Heart left ventricle (tissue), 16 donors: ENCODE measurements at regions not wholly inside any gene's neighbourhood (a gene's known extent, or its start where the extent isn't known, plus 50 kb on each side); places are given as distances from the start of the nearest gene placed in this dataset.

Experiments used
- ATAC-seq, 4 donors: fragments of 200-7000 bp; cut with Tn5 transposase; one replicate each; pipeline ENCODE4 v1.9.1; 2020 to 2022; ENCODE audit warnings: moderate library complexity in 4 of 4, mild to moderate bottlenecking in 3 of 4, moderate number of reproducible peaks in 1 of 4
- DNase-seq, 5 donors: peaks; one replicate each; pipeline ENCODE4 v3.0.0-alpha.2; 2020
- H3K27ac ChIP-seq, 12 donors: fragments of 200-600 bp; sonication (generic) in 4 of 12; one replicate each; pipeline versions ENCODE4 v1.5.0 to v1.8.0; 2016 to 2022; ENCODE audit warnings: mild to moderate bottlenecking in 2 of 12
- H3K27me3 ChIP-seq, 9 donors: fragments of 200-600 bp; sonication (generic) in 2 of 9; one replicate each; pipeline versions ENCODE4 v1.5.1 to v1.8.0; 2016 to 2022; ENCODE audit warnings: mild to moderate bottlenecking in 3 of 9
- H3K36me3 ChIP-seq, 9 donors: fragments of 200-600 bp; sonication (generic) in 2 of 9; one replicate each; pipeline versions ENCODE4 v1.5.0 to v1.8.0; 2018 to 2022; ENCODE audit warnings: mild to moderate bottlenecking in 2 of 9
- H3K4me1 ChIP-seq, 12 donors: fragments of 200-600 bp; sonication (generic) in 4 of 12; one replicate each; pipeline versions ENCODE4 v1.5.0 to v1.8.0; 2016 to 2022; ENCODE audit warnings: mild to moderate bottlenecking in 3 of 12
- H3K4me3 ChIP-seq, 12 donors: fragments of 200-600 bp; sonication (generic) in 4 of 12; one replicate each; pipeline versions ENCODE4 v1.5.0 to v1.8.0; 2017 to 2022; ENCODE audit warnings: mild to moderate bottlenecking in 9 of 12, moderate library complexity in 4 of 12
- H3K9me3 ChIP-seq, 12 donors: fragments of 200-600 bp; sonication (generic) in 4 of 12; one replicate each; pipeline versions ENCODE4 v1.5.0 to v1.8.0; 2016 to 2022; ENCODE audit warnings: mild to moderate bottlenecking in 1 of 12
- POLR2A ChIP-seq, 2 donors: fragments of 450-650 bp; IDR thresholded peaks; one replicate each; pipeline ENCODE4 v1.6.1; 2017; ENCODE audit warnings: antibody characterized with exemption in 2 of 2, mild to moderate bottlenecking in 2 of 2, moderate library complexity in 2 of 2
- WGBS, 4 donors: extraction: QIAGEN DNeasy Blood & Tissue Kit in 2 of 4; methylation state at CpG; one replicate each; pipeline versions ENCODE4 v1.1.5 to v1.1.7; 2013 to 2018; 5-methylcytosine and 5-hydroxymethylcytosine counted together
- intact Hi-C, 10 donors: fragments of 100-400 bp; cut with DNase I; formaldehyde crosslinking; loops; one replicate each; pipeline versions ENCODE4 v1.11.1 to v1.14.2; 2022
- TF ChIP-seq, protein P1 (sequence below), 12 donors: fragments of 200-600 bp; sonication (generic) in 4 of 12; IDR thresholded peaks; one replicate each; pipeline versions ENCODE4 v1.5.0 to v1.8.0; 2018 to 2022; ENCODE audit warnings: antibody characterized with exemption in 12 of 12, mild to moderate bottlenecking in 5 of 12
- donor health status: ischemic (EF 13 %, LVEDD 7.1; RV severe dilation, severe dysfunction).
- donor health status: healthy with polysubstance abuse.
- donor health status: DM: no; HTN: yes; CAD: no.
- donor health status: DM: no; HTN: no; CAD: no.
- donor health status: ischemic (EF 25% LVEDD 6.9; RV normal size, moderate dysfunction).
- donor health status: ischemic (EF 25% LVEDD 5.7; RV mildly dilated, moderate dysfunction).
- donor health status: healthy.
- donor health status: DM: yes; HTN: yes; CAD: no.
- donor health status: ischemic (EF 35%, LVEDD 5.7; RV mildly dilated, moderate dysfunction).
- donor health status: nonischemic (EF 11% LVEDD 7.7; RV severe dilation, severe dysfunction).
- donor health status: DM: yes; HTN: yes; CAD: no.
- donor health status: PGD.
- donor health status: ischemic (EF 29% LVEDD 5.4; RV normal size, mild dysfunction).
- donor health status: nonischemic (EF 23%, LVEDD 6.1; RV moderate dilation, normal function).

DNA sequence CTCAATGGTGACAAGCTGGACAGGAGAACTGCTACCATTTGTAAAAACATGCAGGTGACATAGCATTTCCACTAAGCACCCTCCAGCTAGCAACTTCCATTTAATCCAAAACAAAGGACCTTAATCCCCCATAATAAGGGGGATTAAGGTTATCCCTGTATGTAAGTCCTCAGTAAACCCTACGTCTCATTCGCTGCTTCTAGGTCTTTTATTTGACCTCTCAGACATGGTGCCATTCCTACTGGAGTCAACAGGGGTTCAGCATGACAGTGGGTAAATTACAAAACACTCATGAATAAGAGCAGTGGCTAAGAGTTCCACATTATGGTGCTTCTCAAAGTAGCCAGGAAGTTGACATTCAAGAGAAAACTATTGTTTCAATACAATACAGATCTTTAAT is 121.8 kb upstream of the CAV2 start:
- WGBS, 4 donors: 90 to 100% (median 97%) methylated on average over 2 of the region's 2 CpGs
- intact Hi-C loops: no loop called here
- DNase-seq (no peak), ATAC-seq (no peak)
- H3K36me3 ChIP-seq: no peaks in the 10 kb centered on the region
- TF ChIP-seq, protein P1, sequence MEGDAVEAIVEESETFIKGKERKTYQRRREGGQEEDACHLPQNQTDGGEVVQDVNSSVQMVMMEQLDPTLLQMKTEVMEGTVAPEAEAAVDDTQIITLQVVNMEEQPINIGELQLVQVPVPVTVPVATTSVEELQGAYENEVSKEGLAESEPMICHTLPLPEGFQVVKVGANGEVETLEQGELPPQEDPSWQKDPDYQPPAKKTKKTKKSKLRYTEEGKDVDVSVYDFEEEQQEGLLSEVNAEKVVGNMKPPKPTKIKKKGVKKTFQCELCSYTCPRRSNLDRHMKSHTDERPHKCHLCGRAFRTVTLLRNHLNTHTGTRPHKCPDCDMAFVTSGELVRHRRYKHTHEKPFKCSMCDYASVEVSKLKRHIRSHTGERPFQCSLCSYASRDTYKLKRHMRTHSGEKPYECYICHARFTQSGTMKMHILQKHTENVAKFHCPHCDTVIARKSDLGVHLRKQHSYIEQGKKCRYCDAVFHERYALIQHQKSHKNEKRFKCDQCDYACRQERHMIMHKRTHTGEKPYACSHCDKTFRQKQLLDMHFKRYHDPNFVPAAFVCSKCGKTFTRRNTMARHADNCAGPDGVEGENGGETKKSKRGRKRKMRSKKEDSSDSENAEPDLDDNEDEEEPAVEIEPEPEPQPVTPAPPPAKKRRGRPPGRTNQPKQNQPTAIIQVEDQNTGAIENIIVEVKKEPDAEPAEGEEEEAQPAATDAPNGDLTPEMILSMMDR (IDR thresholded peaks at IDR 0.05): no peak
- no peak for TF ChIP-seq POLR2A (IDR thresholded peaks at IDR 0.05)
- H3K27me3 ChIP-seq: no peaks in the 10 kb centered on the region
- peaks cover 0 to 18% (median 8%) of the 10 kb centered on the region in 12 donors for H3K4me1 ChIP-seq
- no peak overlapping the region for H3K4me3 ChIP-seq
- H3K27ac ChIP-seq: no peak overlapping the region
- H3K9me3 ChIP-seq: no peaks in the 10 kb centered on the region

DNA sequence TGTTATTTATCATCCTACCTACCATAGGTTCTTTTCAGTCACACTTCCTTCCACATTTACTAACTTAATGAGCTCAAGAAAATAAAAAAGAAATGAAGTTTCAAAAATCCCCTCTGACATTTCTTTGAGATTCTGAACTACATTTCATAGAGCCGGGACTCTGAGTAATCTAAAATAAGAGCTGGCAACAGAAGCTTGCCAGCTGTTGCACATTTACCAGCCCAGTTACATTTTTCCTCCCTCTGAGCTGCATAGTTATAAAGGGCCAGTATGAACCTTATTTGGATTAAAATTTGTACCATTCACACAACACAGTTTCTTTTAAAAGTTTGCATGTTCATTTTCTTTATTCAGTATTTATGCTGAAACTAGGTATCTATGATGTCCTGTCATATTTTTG is 119.5 kb upstream of the CAV2 start:
- H3K4me3 ChIP-seq: no peak overlapping the region
- peak overlapping the region in 2 of 12 donors; percentile 1 to 8 for H3K27ac ChIP-seq
- DNase-seq: no peak
- 23 to 34% (median 25%) methylated on average over 1 of the region's 1 CpG for WGBS, 4 donors
- H3K9me3 ChIP-seq: no peaks in the 10 kb centered on the region
- H3K4me1 ChIP-seq: peaks cover 0 to 18% (median 8%) of the 10 kb centered on the region in 12 donors
- H3K36me3 ChIP-seq: no peaks in the 10 kb centered on the region
- peak in 3 of 4 donors; percentile 62 to 70 (median 65) for ATAC-seq
- H3K27me3 ChIP-seq: no peaks in the 10 kb centered on the region
- TF ChIP-seq POLR2A (IDR thresholded peaks at IDR 0.05): no peak
- intact Hi-C loops: no loop called here

DNA sequence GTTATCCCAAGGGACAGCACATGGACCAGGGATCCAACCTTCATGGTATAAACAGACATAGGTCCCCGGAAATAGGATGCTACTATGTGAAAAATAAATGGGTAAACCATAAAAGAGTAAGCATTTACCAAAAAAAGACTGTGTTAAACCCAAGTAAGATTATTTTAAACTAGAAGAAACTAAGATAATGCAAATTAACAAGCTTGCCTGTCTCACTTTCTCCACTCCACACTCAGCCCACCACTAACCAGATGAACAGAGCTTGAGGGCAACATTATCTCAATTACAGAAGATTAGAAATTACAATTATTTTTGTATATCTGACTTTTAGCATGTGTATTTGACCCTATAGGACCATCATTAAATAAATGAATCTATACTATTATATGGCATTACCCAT is 117.2 kb upstream of the CAV2 start:
- intact Hi-C loops: no loop called here
- H3K4me3 ChIP-seq: no peak overlapping the region
- WGBS, 4 donors: 92 to 96% (median 94%) methylated on average over 1 of the region's 1 CpG
- peaks cover 0 to 23% (median 8%) of the 10 kb centered on the region in 12 donors for H3K4me1 ChIP-seq
- H3K36me3 ChIP-seq: no peaks in the 10 kb centered on the region
- ATAC-seq: no peak
- no peak for TF ChIP-seq POLR2A (IDR thresholded peaks at IDR 0.05)
- TF ChIP-seq, protein P1 (IDR thresholded peaks at IDR 0.05): no peak
- no peak for DNase-seq
- no peaks in the 10 kb centered on the region for H3K27me3 ChIP-seq
- no peak overlapping the region for H3K27ac ChIP-seq
- H3K9me3 ChIP-seq: no peaks in the 10 kb centered on the region

DNA sequence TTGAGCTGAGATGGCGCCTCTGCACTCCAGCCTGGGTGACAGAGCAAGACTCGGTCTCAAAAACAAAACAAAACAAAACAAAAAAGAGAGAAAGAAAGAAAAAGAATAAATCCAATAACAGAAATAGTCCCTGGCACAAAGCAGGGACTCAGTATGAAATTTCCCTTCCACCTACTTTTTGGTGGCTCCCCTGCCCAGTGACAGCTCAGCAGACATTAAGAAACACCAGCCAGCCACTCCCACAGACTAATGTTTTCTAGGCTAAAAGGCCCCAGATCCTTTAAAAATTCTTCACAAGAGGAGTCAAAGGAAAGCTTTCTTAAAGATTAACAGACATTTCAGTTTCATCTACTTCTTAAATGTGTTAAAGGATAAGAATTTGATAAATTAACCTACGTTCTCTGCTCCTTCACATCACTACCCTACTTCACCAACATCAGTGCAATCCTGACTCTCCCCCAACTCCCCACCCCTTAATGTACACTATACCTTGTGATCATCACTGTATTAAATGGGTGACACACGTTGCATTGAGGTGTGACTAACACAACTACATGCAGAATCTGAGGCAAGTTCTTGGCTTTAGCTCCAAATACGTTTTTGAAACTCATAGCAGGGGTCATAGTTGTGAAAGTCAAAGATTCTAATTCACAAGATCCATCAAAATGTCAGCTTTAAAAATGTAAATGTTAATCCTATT is 114.5 kb upstream of the CAV2 start:
- TF ChIP-seq, protein P1 (IDR thresholded peaks at IDR 0.05): no peak
- TF ChIP-seq POLR2A (IDR thresholded peaks at IDR 0.05): no peak
- H3K27ac ChIP-seq: no peak overlapping the region
- H3K27me3 ChIP-seq: no peaks in the 10 kb centered on the region
- intact Hi-C loops: no loop called here
- H3K4me1 ChIP-seq: peaks cover 0 to 14% (median 4%) of the 10 kb centered on the region in 12 donors
- no peak overlapping the region for H3K4me3 ChIP-seq
- H3K9me3 ChIP-seq: no peaks in the 10 kb centered on the region
- no peak for DNase-seq
- no peaks in the 10 kb centered on the region for H3K36me3 ChIP-seq
- 86 to 89% (median 88%) methylated on average over 5 of the region's 5 CpGs for WGBS, 4 donors
- ATAC-seq: no peak

DNA sequence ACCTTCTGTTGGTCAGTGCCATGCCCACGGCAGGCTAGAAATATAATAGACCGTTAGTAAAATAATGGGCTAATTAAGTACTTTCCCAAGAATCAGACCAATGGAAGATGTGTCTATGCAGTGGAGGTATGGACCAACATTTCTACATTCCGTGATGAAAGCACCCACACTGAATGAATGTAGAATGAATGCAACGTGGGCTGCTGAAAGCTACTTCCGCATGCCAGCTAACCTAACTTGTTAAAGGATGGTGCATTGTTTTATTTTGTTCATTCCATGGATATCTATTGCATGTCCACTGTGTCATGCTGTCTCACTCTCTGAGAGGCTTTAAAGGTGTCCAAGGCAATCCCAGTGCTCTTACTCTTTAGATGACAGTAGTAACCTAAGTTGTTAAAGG is 112.9 kb upstream of the CAV2 start:
- H3K9me3 ChIP-seq: no peaks in the 10 kb centered on the region
- intact Hi-C loops: no loop called here
- H3K4me3 ChIP-seq: no peak overlapping the region
- 92 to 96% (median 95%) methylated on average over 5 of the region's 5 CpGs for WGBS, 4 donors
- H3K4me1 ChIP-seq: peaks cover 0 to 5% (median 0%) of the 10 kb centered on the region in 12 donors
- ATAC-seq (no peak), DNase-seq (no peak)
- no peaks in the 10 kb centered on the region for H3K27me3 ChIP-seq
- no peak overlapping the region for H3K27ac ChIP-seq
- TF ChIP-seq POLR2A (IDR thresholded peaks at IDR 0.05): no peak
- TF ChIP-seq, protein P1 (IDR thresholded peaks at IDR 0.05): no peak
- H3K36me3 ChIP-seq: no peaks in the 10 kb centered on the region
